GM06990 (cell line): ENCODE measurements at regions not wholly inside any gene's neighbourhood (a gene's known extent, or its start where the extent isn't known, plus 50 kb on each side); places are given as distances from the start of the nearest gene placed in this dataset.

Experiments used
- DNase-seq: peaks from one replicate; pipeline ENCODE4 v3.0.0-alpha.2; 2011; ENCODE audit not compliant: insufficient read length; ENCODE audit errors: extremely low read depth
- H3K27me3 ChIP-seq: replicated peaks from 2 replicates; pipeline ENCODE4 v1.6.0; 2011; ENCODE audit warnings: low read length; ENCODE audit not compliant: control insufficient read depth, insufficient read depth
- H3K36me3 ChIP-seq: 2 replicates; pipeline ENCODE4 v1.5.1; 2011; ENCODE audit warnings: low read length; ENCODE audit not compliant: control insufficient read depth, insufficient read depth
- H3K4me3 ChIP-seq: replicated peaks from 2 replicates; pipeline ENCODE4 v1.5.1; 2011; ENCODE audit warnings: low read depth, mild to moderate bottlenecking, control low read depth, low read length
- TF ChIP-seq, protein P1 (sequence below): IDR thresholded peaks from 2 replicates; pipeline ENCODE4 v1.5.1; 2011; ENCODE audit warnings: low read length, control low read depth, mild to moderate bottlenecking, inconsistent platforms; ENCODE audit not compliant: insufficient read depth, poor library complexity, severe bottlenecking

DNA sequence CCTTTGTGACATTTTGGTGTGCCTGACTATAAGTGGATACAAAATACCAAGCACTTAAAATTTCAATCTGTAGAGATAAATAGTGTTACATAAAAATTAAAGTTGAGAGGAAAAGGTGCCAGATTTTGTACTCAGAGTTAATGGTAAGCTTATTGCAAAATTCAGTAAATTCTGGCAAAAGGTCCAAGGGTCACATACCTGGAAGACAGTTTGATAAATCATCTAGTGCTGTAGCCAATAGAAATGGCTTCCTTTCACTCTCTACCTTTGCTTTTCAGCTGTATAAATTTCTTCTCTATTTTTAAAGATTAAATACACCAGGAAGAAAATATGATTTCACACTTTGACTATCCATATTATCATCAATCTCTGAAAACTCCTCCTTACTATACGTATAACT is 690.2 kb upstream of the NRSN1 start:
- H3K36me3 ChIP-seq = no peaks in the 10 kb centered on the region
- H3K4me3 ChIP-seq = no peak overlapping the region
- TF ChIP-seq, protein P1, sequence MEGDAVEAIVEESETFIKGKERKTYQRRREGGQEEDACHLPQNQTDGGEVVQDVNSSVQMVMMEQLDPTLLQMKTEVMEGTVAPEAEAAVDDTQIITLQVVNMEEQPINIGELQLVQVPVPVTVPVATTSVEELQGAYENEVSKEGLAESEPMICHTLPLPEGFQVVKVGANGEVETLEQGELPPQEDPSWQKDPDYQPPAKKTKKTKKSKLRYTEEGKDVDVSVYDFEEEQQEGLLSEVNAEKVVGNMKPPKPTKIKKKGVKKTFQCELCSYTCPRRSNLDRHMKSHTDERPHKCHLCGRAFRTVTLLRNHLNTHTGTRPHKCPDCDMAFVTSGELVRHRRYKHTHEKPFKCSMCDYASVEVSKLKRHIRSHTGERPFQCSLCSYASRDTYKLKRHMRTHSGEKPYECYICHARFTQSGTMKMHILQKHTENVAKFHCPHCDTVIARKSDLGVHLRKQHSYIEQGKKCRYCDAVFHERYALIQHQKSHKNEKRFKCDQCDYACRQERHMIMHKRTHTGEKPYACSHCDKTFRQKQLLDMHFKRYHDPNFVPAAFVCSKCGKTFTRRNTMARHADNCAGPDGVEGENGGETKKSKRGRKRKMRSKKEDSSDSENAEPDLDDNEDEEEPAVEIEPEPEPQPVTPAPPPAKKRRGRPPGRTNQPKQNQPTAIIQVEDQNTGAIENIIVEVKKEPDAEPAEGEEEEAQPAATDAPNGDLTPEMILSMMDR = no peak
- no peaks in the 10 kb centered on the region for H3K27me3 ChIP-seq
- DNase-seq = no peak

GRCh38 chr6:23441808-23442461 is 684.1 kb upstream of the NRSN1 start:
- Histone ChIP-seq H3K27me3 (no peaks in the 10 kb centered on the region), H3K36me3 (no peaks in the 10 kb centered on the region), H3K4me3 (no peak overlapping the region)
- no peak for DNase-seq
- TF ChIP-seq, protein P1 = no peak

GRCh38 chr6:23445157-23445710 is 680.8 kb upstream of the NRSN1 start:
- no peak for DNase-seq
- no peaks in the 10 kb centered on the region for H3K36me3 ChIP-seq
- TF ChIP-seq, protein P1 = no peak
- H3K4me3 ChIP-seq = no peak overlapping the region
- H3K27me3 ChIP-seq = no peaks in the 10 kb centered on the region

GRCh38 chr6:23446469-23446967 is 679.5 kb upstream of the NRSN1 start:
- Histone ChIP-seq H3K4me3 (no peak overlapping the region), H3K27me3 (no peaks in the 10 kb centered on the region), H3K36me3 (no peaks in the 10 kb centered on the region)
- TF ChIP-seq, protein P1 = peak; percentile 24
- DNase-seq = no peak

GRCh38 chr6:23447731-23448130 is 678.3 kb upstream of the NRSN1 start:
- DNase-seq = no peak
- Histone ChIP-seq H3K27me3 (no peaks in the 10 kb centered on the region), H3K4me3 (no peak overlapping the region), H3K36me3 (no peaks in the 10 kb centered on the region)
- TF ChIP-seq, protein P1 = no peak
